ENCODE measurements at regions not wholly inside any gene's neighbourhood (a gene's known extent, or its start where the extent isn't known, plus 50 kb on each side); places are given as distances from the start of the nearest gene placed in this dataset.

- no peak for DNase-seq (ENCODE audit: low read depth in 4 of 4, low spot score in 2 of 4)
Observed at GRCh38 chr12:124094733-124095132, 121.7 kb downstream of the ZNF664 start.

- no peak for DNase-seq (ENCODE audit: low read depth in 4 of 4, low spot score in 2 of 4)
Observed at GRCh38 chr12:124096109-124096508, 123.1 kb downstream of the ZNF664 start.

GRCh38 chr12:124096869-124097434 lies 123.9 kb downstream of the ZNF664 start:
- no peak for DNase-seq (ENCODE audit: low read depth in 4 of 4, low spot score in 2 of 4)

- DNase-seq (ENCODE audit: low read depth in 4 of 4, low spot score in 2 of 4) = no peak
Observed at GRCh38 chr12:124097701-124098100, 124.7 kb downstream of the ZNF664 start.

- no peak for DNase-seq (ENCODE audit: low read depth in 4 of 4, low spot score in 2 of 4)
Observed at GRCh38 chr12:124098101-124098757, 125.2 kb downstream of the ZNF664 start.

GRCh38 chr12:124098887-124099286 lies 125.9 kb downstream of the ZNF664 start:
- DNase-seq (ENCODE audit: low read depth in 4 of 4, low spot score in 2 of 4) = no peak

GRCh38 chr12:124099661-124100060 lies 126.6 kb downstream of the ZNF664 start:
- no peak for DNase-seq (ENCODE audit: low read depth in 4 of 4, low spot score in 2 of 4)

GRCh38 chr12:124100572-124101178 lies 127.7 kb downstream of the ZNF664 start:
- no peak for DNase-seq (ENCODE audit: low read depth in 4 of 4, low spot score in 2 of 4)

GRCh38 chr12:124105546-124105945 lies 132.5 kb downstream of the ZNF664 start:
- no peak for DNase-seq (ENCODE audit: low read depth in 4 of 4, low spot score in 2 of 4)

- DNase-seq (ENCODE audit: low read depth in 4 of 4, low spot score in 2 of 4) = no peak
Observed at GRCh38 chr12:124107351-124107750, 134.3 kb downstream of the ZNF664 start.

GRCh38 chr12:124109760-124110159 lies 136.7 kb downstream of the ZNF664 start:
- DNase-seq (ENCODE audit: low read depth in 4 of 4, low spot score in 2 of 4) = no peak

- no peak for DNase-seq (ENCODE audit: low read depth in 4 of 4, low spot score in 2 of 4)
Observed at GRCh38 chr12:124110372-124110883, 137.4 kb downstream of the ZNF664 start.

- no peak for DNase-seq (ENCODE audit: low read depth in 4 of 4, low spot score in 2 of 4)
Observed at GRCh38 chr12:124111006-124111405, 138.0 kb downstream of the ZNF664 start.

GRCh38 chr12:124114316-124114715 lies 141.3 kb downstream of the ZNF664 start:
- DNase-seq (ENCODE audit: low read depth in 4 of 4, low spot score in 2 of 4) = no peak

- DNase-seq (ENCODE audit: low read depth in 4 of 4, low spot score in 2 of 4) = no peak
Observed at GRCh38 chr12:124115496-124115895, 142.5 kb downstream of the ZNF664 start.

GRCh38 chr12:124115976-124116690 lies 143.1 kb downstream of the ZNF664 start:
- DNase-seq (ENCODE audit: low read depth in 4 of 4, low spot score in 2 of 4) = no peak

GRCh38 chr12:124120739-124121138 lies 147.7 kb downstream of the ZNF664 start:
- no peak for DNase-seq (ENCODE audit: low read depth in 4 of 4, low spot score in 2 of 4)

GRCh38 chr12:124122722-124123121 lies 149.7 kb downstream of the ZNF664 start:
- DNase-seq (ENCODE audit: low read depth in 4 of 4, low spot score in 2 of 4) = no peak

- DNase-seq (ENCODE audit: low read depth in 4 of 4, low spot score in 2 of 4) = no peak
Observed at GRCh38 chr12:124123296-124124000, 150.4 kb downstream of the ZNF664 start.

- no peak for DNase-seq (ENCODE audit: low read depth in 4 of 4, low spot score in 2 of 4)
Observed at GRCh38 chr12:124125203-124125871, 152.3 kb downstream of the ZNF664 start.
